ENCODE measurements at regions not wholly inside any gene's neighbourhood (a gene's known extent, or its start where the extent isn't known, plus 50 kb on each side); places are given as distances from the start of the nearest gene placed in this dataset.

DNA sequence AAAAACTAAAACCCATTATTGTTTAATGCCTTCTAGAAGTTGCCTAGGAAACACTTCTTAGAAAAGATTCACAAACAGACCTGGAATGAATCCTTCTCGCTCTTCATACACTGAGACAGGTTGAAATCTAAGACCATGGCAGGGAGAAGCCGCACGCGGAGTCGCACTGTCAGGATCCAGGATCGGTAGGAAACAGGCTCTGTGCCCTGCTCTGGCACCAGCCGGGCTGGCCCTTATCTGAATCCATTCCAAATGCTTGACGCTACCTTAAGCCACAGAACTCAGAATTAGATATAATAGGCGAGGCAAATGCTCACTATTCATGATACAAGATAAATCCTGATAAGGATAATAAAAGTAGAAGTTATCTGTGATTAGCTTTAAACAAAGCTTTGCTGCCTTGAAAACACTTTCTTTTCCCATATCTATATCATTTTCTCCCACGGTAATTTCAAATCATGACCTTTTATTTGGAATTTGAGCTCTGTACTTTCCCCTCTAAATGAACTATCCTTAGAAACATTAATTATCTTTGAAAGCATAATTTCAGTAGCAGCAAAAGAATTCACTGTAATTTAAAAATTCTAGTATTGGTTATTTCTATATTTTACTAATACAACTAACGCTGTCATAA, 385.6 kb downstream of the IRS2 start:
- TF ChIP-seq, protein P1, sequence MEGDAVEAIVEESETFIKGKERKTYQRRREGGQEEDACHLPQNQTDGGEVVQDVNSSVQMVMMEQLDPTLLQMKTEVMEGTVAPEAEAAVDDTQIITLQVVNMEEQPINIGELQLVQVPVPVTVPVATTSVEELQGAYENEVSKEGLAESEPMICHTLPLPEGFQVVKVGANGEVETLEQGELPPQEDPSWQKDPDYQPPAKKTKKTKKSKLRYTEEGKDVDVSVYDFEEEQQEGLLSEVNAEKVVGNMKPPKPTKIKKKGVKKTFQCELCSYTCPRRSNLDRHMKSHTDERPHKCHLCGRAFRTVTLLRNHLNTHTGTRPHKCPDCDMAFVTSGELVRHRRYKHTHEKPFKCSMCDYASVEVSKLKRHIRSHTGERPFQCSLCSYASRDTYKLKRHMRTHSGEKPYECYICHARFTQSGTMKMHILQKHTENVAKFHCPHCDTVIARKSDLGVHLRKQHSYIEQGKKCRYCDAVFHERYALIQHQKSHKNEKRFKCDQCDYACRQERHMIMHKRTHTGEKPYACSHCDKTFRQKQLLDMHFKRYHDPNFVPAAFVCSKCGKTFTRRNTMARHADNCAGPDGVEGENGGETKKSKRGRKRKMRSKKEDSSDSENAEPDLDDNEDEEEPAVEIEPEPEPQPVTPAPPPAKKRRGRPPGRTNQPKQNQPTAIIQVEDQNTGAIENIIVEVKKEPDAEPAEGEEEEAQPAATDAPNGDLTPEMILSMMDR (IDR thresholded peaks at IDR 0.05): no peak
- TF ChIP-seq, protein P2, sequence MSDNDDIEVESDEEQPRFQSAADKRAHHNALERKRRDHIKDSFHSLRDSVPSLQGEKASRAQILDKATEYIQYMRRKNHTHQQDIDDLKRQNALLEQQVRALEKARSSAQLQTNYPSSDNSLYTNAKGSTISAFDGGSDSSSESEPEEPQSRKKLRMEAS (CRISPR knock-in tag; IDR thresholded peaks at IDR 0.05): no peak
- TF ChIP-seq CREM (CRISPR knock-in tag; IDR thresholded peaks at IDR 0.05) (no peak), SP1 (CRISPR knock-in tag; conservative IDR thresholded peaks at IDR 0.05) (no peak), ZNF317 (CRISPR knock-in tag; IDR thresholded peaks at IDR 0.05; ENCODE audit: borderline replicate concordance, low read depth) (no peak)
- TF ChIP-seq, protein P3, sequence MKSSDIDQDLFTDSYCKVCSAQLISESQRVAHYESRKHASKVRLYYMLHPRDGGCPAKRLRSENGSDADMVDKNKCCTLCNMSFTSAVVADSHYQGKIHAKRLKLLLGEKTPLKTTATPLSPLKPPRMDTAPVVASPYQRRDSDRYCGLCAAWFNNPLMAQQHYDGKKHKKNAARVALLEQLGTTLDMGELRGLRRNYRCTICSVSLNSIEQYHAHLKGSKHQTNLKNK (CRISPR knock-in tag; IDR thresholded peaks at IDR 0.05): no peak
